GM18951 (cell line): ENCODE measurements at regions not wholly inside any gene's neighbourhood (a gene's known extent, or its start where the extent isn't known, plus 50 kb on each side); places are given as distances from the start of the nearest gene placed in this dataset.
"Not testable (repeated sequence)": the region's sequence is repeated elsewhere in the genome, so short reads cannot be mapped to it uniquely, and the experiment has no call there.

Experiments
- POLR2A ChIP-seq: IDR thresholded peaks from 4 replicates; pipeline ENCODE4 v1.6.1; 2011; ENCODE audit warnings: mild to moderate bottlenecking; ENCODE audit not compliant: insufficient read length, insufficient read depth; ENCODE audit errors: extremely low read depth
- in situ Hi-C: fragments of 300-500 bp; cut with MboI; formaldehyde crosslinking; loops from one replicate; pipeline ENCODE4 v1.12.0; 2022; ENCODE audit warnings: low sequenced_read_pairs, mixed read lengths, inconsistent platforms; ENCODE audit not compliant: unreplicated experiment

DNA sequence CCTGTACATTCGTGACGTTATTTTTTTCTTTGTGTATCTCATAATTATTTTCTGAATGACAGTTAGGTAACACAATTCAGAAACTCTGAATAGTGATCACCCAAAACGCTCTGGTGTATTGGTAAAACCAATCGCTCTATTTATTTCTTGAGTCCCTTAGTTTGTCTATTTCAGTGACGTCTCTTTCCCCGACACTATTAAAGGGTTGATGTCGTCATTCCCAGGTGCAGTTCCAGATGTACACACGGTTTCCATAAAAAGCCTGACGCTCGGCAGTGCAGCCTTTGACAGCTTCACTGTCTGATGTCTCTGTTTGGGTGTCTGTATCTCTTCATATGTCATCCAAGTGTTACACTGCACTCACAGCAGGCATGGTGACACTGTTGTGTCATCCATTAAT is 701.4 kb downstream of the TMEM121 start:
- in situ Hi-C loops: no loop called here
- TF ChIP-seq POLR2A: no peak

DNA sequence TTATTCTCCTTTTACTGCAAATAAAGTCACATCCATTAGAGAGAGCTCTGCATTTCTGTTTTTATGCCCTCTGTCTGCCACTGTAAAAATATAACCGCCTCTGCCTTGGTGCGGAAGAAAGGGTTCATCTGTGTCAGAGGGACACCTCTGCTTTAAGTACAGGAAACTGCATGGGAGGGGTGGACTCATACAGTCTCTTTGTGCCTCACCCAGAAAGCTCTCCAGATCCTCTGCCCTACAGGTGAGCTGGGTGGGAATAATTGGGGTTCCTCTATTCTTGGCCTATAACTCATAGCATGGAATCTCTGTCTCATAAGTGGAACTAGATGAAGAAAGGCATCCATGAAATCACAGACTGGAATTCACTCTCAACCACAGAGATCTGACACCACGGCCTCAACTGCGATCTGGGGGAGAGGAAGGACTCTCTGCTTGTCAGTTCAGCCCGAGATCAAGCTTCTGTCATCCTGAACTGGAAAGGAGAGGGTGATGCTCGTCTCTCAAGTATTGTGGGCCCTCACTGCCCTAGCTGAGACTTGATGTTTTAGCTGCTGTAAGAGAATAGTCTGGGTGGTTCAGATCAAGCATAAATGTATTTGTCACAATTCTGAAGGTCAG is 702.3 kb downstream of the TMEM121 start:
- in situ Hi-C loops: no loop called here
- no peak for TF ChIP-seq POLR2A

DNA sequence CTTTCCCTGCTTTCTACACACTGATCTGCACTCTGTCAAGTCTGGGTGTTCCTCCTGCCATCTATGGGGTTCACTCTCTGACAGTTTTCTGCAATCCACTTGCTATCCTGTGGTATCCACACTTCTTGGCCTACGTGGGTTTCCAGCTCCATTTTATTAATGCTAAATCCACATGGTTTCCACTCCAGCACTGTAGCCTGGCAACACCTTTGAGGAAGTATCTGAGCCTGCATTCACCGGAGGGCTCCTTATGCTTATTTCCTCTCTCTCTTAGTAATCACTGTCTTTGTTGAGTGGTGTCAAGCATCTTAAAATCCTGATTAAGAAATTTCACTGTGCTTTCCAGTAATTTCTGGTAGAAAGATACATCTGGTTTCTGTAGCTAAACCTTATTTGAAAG is 703.7 kb downstream of the TMEM121 start:
- no peak for TF ChIP-seq POLR2A
- in situ Hi-C loops: no loop called here

DNA sequence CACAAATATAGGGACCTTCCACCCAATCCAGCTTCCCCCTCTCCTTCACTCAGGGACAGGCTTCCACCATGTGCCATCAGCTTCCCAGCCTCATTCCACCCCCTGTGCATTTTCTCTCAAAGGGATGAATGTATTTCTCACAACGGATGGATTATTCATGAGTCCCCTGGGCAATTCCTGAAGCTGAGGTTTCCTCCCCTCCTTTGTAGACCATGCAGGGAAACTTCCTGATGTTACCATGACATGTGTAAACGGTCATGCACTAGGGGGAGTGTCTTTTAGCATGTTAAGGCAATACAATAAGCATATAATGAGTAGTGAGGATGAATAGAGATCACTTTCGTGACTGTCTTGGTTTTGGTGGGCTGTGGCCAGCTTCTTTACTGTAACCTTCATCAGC is 706.8 kb downstream of the TMEM121 start:
- in situ Hi-C loops: not testable (repeated sequence)

DNA sequence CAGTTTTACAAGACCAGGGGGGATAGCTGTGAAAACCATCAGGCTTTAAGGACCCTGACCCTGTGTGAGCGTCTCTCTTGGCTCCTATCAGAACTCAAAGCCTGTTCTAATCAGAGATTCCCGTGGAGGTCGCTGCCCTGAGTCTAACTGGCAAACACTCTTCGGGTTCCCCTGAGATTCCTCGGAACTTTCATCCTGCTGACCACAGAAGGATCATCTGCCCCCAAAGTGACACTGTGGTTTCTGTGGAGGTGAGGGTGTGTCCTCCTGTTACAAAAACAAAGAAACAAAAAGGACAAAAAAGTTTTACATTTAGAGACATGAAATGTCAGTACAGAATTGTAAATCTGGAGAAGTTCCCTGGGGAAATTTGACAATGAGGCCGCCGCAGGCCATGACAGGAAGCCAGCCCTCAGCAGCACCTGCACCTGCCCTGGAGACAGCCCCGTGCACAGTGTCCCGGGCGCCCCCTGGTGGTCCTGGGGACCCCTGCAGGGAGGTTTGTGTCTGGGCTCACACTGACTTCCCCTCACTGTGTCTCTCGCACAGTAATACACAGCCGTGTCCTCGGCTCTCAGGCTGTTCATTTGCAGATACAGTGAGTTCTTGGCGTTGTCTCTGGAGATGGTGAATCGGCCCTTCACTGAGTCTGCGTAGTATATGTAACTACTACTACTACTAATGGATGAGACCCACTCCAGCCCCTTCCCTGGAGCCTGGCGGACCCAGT is 708.3 kb downstream of the TMEM121 start:
- in situ Hi-C loops: not testable (repeated sequence)

DNA sequence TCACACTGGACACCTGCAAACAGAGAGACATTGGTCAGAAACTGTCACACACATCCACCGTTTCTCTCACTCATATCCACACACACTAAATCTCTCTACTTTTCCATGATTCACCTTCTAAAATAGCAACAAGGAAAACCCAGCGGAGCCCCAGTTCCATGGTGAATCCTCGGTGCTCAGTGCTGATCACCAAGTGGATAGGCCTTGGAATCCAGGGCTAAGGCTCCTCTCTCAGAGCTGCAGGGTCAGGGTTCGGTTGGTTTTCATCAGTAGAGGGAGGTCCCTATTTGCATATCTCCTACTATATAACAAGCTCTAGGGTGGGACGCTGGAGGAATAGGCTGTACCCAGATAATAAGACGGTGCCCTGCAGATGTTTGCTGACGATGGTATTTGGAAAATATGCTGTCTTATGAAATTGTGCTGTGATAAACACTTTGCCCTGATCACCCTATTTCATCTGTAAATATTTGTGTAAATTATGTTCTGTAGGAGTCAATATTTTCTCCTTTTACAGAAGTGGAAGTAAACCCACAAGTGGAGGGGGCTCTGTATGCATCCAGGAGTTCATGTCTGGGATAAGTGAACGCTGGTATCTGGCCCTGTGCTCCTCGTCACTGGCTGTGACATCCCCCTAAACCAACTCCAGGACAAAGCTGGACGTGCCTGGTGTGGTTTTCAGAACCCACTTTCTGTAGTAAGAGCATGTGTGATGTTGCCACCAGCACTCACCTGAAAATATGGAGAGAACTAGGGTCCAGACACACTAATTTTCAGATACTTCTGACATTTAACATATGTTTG is 709.2 kb downstream of the TMEM121 start:
- no peak for TF ChIP-seq POLR2A
- in situ Hi-C loops: no loop called here

DNA sequence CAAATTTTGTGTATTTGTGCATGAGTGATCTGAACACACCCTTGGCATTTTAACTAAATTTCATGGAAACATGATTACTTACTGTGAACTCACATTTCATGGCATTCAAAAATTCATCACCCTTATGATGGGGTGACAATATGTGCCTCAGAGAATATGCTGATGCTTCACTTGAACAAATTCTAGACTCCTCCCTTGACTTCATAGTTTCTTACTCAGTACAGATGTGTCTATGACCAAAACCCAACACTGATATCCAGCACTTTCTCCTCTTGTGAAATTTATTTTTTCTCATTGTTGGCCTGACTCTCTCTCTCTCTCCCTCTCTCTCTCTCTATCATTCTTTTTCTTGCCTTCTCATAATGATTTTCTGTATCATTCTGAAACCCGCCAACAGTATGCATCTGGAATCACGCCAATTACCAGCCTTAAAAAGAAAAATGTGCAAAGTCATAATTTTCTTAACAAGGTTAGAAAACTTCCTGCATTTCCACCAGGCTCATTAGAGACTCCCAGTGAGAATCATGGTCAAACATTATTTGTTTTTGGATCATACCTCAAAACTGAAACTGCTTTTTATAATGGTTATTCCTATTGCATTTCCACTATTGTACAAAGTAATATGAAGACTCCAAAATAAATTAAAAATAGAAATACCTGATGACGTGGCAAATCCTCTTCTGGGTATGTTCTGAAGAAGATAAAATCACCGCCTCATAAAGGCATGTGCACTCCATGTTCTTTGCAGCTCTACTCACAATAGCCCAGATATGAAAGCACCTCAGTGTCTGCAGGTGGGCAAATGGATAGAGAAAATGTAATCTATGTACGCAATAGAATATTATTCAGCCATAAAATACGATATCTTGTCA is 722.2 kb downstream of the TMEM121 start:
- no peak for TF ChIP-seq POLR2A
- in situ Hi-C loops: no loop called here

DNA sequence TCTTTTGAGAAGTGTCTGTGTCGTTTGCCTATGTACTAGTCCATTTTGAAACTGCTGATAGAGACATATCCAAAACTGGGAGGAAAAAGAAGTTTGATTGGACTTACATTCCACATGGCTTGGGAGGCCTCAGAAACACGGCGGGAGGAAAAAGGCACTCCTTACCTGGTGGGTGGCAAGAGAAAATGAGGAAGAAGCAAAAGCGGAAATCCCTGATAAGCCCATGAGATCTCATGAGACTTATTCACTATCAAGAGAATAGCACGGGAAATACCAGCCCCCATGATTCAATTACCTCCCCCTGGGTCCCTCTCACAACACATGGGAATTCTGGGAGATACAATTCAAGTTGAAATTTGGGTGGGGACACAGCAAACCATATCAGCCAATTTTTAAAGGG is 727.6 kb downstream of the TMEM121 start:
- in situ Hi-C loops: not testable (repeated sequence)

DNA sequence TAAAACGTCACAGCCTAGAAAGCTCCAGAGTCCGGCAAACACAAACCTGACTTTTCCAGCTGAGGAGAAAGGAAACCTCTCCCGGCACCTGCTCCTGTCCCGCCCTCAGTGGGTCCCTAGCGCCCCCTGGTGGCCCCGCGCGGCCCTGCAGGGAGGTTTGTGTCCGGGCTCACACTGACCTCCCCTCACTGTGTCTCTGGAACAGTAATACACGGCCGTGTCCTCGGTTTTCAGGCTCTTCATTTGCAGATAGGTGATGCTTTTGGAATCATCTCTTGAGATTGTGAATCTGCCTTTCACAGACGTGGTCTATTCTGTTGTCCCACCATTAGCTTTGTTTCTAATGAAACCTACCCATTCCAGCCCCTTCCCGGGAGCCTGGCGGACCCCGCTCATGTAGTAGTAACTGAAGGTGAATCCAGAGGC is 731.2 kb downstream of the TMEM121 start:
- in situ Hi-C loops: not testable (repeated sequence)

DNA sequence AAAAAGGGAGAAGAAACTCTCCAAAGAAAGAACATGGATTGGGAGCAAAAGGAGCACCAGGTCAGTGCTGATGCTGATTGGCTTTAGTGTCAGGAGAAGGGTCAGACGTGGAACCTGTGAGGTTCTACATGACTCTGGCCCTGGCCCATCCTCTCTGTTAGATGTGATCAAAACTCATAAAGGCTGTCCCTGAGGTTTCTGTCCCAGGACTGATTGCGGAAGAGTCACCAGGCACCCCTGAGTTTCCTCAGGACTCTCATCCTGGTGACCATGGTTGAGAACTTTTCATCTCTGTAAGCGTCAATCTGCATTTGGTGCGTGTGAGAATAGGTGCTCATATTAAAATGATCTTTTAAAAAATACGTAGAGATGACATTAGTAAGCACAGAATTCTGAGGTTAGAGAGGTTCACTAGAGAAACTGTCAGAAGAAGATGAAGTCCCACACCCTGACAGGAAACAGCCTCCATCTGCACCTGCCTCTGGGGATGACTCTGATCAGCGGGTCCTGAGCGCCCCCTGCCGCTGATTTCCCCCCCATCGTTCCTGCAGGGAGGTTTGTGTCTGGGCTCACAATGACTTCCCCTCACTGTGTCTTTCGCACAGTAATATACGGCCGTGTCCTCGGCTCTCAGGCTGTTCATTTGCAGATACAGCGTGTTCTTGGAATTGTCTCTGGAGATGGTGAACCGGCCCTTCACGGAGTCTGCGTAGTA is 741.8 kb downstream of the TMEM121 start:
- in situ Hi-C loops: no loop called here
- TF ChIP-seq POLR2A: no peak

DNA sequence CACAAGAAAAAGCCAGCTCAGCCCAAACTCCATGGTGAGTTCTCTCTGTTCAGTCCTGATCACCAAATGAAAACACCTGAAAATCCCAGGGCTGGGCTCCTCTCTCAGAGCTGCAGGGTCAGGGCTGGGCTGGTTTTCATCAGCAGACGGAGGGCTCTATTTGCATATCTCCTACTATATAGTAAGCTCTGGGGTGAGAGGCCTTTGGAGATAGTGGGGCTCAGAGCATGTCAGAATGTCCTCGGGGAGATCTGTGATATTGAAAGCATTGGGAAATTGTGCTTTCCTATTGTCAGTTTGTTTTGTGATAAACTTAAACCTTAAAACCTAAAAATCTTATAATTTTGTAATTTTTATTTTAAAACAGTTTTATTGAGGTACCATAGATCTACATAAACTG is 742.6 kb downstream of the TMEM121 start:
- in situ Hi-C loops: no loop called here

DNA sequence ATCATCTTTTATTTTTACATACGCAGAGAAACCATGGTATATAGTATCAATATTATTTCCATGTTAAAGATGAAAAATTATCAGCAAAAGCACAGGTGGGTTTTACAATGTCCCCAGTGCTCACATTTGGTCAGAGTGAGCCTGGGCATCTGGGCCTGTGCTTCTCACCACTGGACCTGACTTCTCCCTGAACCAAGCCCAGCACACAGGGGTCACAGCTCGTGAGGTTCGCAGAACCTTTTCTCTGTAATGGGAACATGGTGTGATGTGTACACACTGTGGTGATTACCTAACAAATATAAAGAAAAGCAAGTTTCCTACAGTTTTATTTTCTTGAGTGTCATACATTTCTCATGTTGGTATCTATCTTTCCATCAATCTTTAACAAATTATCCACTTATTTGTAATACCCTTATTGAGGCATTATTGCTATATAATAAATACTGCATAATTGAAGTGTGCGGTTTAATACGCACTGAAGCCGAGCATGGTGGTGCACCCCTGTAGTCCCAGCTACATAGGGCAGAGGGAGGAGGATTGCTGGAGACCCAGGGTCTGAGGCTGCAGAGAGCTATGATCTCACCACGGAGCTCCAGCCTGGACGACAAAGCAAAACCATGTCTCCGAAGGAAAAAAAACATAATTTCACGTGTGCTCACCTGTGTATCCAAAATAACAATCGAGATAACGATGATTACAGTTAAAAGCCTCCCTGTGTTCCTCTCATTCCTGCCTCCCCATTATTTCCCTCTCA is 743.2 kb downstream of the TMEM121 start:
- TF ChIP-seq POLR2A: no peak
- in situ Hi-C loops: no loop called here

More for the DNA sequence above, 742.6 kb downstream of the TMEM121 start:
- no peak for TF ChIP-seq POLR2A

DNA sequence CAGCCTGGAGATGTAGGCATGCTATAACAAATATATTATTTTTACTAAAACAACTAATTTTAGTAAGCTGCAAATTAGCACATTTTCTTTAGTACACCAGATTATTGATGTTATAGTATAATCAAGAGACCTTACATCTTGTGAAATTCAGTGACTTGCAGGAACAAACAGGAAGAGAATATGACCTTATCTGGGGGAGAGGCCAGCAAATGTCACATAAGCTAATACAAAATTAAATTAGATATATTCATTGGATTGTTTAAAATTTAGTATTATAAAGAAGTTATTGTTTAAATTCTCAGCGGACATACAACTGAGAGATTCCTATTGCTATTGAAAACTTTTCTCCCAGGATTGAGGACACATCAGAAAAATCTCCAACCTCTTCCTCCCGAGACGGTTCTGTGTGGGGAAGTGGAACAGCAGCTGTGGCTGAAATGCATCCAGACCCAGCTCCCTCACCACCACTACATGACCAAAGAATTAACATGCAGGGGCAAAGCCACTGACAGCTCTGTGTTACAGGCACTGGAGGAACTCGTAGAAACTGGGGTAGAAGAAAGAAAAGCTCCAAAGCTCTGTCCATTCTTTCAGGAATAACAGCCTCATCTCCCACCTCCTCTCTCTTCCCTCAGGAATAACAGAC is 744.2 kb downstream of the TMEM121 start:
- in situ Hi-C loops: not testable (repeated sequence)
